Kidney (tissue), 13 donors: ENCODE measurements at regions not wholly inside any gene's neighbourhood (a gene's known extent, or its start where the extent isn't known, plus 50 kb on each side); places are given as distances from the start of the nearest gene placed in this dataset.

Experiments used
- DNase-seq, 5 donors: peaks; one replicate each; pipeline ENCODE4 v3.0.0-alpha.2; 2013 to 2020
- FAIRE-seq: peaks from 2 replicates; lab custom pipeline; 2012; peaks lifted over from hg19 to GRCh38; lab: Jason Lieb, UNC
- H3K27ac ChIP-seq, 2 donors: one replicate each; pipeline ENCODE4 v1.7.0; 2013; ENCODE audit warnings: low read depth in 2 of 2, low read length in 2 of 2, inconsistent platforms in 1 of 2
- H3K27me3 ChIP-seq: one replicate; pipeline ENCODE4 v1.7.1; 2013; ENCODE audit warnings: low read length, inconsistent platforms; ENCODE audit not compliant: control insufficient read depth, insufficient read depth
- H3K36me3 ChIP-seq, 3 donors: one replicate each; pipeline versions ENCODE4 v1.7.0 to v1.7.1; 2013; ENCODE audit warnings: low read length in 3 of 3, control low read depth in 1 of 3, inconsistent platforms in 1 of 3; ENCODE audit not compliant: insufficient read depth in 3 of 3, control insufficient read depth in 2 of 3
- H3K4me1 ChIP-seq, 3 donors: one replicate each; pipeline versions ENCODE4 v1.7.0 to v1.7.1; 2013; ENCODE audit warnings: low read length in 3 of 3, inconsistent platforms in 1 of 3, low read depth in 1 of 3; ENCODE audit not compliant: control insufficient read depth in 2 of 3, insufficient read depth in 2 of 3
- H3K4me3 ChIP-seq, 3 donors: one replicate each; pipeline versions ENCODE4 v1.7.0 to v1.8.1; 2013; ENCODE audit warnings: low read length in 3 of 3, control low read depth in 1 of 3, inconsistent platforms in 1 of 3
- H3K9ac ChIP-seq, 3 donors: one replicate each; pipeline versions ENCODE4 v1.7.0 to v1.7.1; 2013; ENCODE audit warnings: low read length in 3 of 3, control low read depth in 1 of 3, inconsistent platforms in 1 of 3
- H3K9me3 ChIP-seq, 3 donors: one replicate each; pipeline versions ENCODE4 v1.7.0 to v1.7.1; 2013; ENCODE audit warnings: low read length in 3 of 3, control low read depth in 1 of 3, inconsistent platforms in 1 of 3; ENCODE audit not compliant: control insufficient read depth in 2 of 3, insufficient read depth in 1 of 3
- intact Hi-C: fragments of 100-400 bp; cut with DNase I; formaldehyde crosslinking; loops from one replicate; pipeline ENCODE4 v1.11.1; 2022
- TF ChIP-seq, protein P1 (sequence below): IDR thresholded peaks from 3 replicates; pipeline ENCODE4 v1.5.1; 2012; ENCODE audit warnings: mild to moderate bottlenecking, moderate library complexity, borderline replicate concordance; ENCODE audit not compliant: insufficient read depth; ENCODE audit errors: extremely low read depth
- donor health status: control.
- donor health status: control.
- donor health status: control.
- donor health status: control.
- donor health status: control.
- donor health status: DM: yes; HTN: yes; CAD: no.
- donor health status: Normal renal cell carcinoma (clear cell type).

DNA sequence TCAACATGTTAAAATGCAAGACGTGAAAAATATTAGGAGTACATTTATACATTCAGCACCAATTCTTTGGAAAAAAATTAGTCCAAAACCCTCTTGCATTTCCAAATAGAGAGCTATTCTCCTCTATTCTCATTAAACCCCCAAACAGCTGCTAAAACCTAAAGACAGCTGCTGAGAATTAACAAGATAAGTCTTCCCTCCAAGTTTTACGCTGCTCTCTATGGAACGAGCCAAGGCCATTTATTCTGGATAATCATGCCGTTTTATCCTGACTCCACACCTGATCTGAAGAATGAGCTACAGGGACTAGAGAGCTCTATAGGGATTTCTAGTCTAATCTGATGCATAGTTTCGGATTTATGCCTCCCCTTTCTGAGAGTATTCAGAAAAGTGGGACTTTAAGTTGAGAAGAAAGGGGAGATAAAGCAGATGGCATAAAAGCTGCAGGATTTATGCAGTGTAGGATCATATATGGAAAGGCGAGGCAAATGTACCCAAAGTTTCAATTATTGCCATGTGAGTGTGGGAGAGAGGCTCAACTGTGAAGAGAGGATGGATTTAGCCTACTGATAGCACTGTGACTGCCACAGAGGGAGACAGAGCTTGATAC, 64.7 kb upstream of the HS3ST5 start:
- no peak overlapping the region for H3K27ac ChIP-seq
- intact Hi-C loops, result no loop called here

DNA sequence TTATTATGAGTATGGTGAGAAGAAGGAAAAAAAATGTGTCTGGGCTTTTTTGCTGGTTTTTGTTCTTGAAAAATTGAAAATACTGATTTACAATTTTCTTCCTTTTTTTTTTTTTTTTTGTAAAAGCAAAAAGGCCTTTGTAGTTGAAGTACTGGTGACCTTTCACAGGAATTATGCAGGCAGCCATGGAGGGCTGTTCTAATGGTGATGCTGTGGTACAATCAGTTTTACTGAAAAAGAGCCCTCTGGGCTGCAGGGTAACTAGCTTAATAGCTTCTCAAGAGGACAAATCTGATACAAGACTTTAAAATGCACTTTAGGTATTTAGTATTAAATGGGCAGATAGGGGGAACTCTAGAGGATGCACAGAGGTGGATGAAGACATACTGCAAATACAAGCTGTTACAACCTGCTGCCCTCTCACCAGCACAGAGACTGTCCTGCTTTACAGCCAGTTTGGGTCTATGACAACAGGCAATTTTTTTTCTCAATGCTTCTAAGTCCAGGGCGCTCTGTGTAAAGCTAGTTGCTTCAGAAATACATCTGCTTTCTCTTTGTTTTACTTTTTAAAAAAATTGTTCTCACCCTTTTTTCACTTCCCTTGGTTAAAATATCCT, 61.6 kb upstream of the HS3ST5 start:
- intact Hi-C loops, result no loop called here
- no peak for DNase-seq
- FAIRE-seq, result no peak

More for the DNA sequence above, 64.7 kb upstream of the HS3ST5 start:
- DNase-seq (no peak), FAIRE-seq (no peak)
- Histone ChIP-seq H3K4me1 (no peaks in the 10 kb centered on the region), H3K36me3 (no peaks in the 10 kb centered on the region), H3K4me3 (no peak overlapping the region), H3K9me3 (no peaks in the 10 kb centered on the region), H3K9ac (no peak overlapping the region), H3K27me3 (no peaks in the 10 kb centered on the region)
- TF ChIP-seq, protein P1, sequence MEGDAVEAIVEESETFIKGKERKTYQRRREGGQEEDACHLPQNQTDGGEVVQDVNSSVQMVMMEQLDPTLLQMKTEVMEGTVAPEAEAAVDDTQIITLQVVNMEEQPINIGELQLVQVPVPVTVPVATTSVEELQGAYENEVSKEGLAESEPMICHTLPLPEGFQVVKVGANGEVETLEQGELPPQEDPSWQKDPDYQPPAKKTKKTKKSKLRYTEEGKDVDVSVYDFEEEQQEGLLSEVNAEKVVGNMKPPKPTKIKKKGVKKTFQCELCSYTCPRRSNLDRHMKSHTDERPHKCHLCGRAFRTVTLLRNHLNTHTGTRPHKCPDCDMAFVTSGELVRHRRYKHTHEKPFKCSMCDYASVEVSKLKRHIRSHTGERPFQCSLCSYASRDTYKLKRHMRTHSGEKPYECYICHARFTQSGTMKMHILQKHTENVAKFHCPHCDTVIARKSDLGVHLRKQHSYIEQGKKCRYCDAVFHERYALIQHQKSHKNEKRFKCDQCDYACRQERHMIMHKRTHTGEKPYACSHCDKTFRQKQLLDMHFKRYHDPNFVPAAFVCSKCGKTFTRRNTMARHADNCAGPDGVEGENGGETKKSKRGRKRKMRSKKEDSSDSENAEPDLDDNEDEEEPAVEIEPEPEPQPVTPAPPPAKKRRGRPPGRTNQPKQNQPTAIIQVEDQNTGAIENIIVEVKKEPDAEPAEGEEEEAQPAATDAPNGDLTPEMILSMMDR, result no peak

DNA sequence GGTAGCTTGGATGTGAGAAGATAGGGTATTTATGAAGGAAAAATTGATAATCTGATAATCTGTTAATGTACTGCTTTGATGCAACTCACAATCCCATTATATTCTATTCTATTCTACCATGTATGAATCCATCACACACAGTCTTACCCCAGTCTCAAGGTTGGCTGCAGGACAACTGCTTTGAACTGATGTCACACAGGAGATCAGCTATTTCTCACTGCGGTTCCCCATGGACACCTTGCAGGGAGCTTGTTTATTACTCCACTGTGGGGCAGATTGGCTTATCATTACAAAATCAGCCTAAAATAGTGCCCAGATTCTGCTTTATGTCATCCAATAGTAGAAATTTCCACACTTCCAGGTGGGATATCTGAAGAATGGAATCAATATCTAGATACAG, 61.0 kb upstream of the HS3ST5 start:
- intact Hi-C loops, result no loop called here
- H3K9ac ChIP-seq, result no peak overlapping the region
- no peaks in the 10 kb centered on the region for H3K4me1 ChIP-seq
- H3K9me3 ChIP-seq, result no peaks in the 10 kb centered on the region
- TF ChIP-seq, protein P1, result no peak
- H3K27me3 ChIP-seq, result no peaks in the 10 kb centered on the region
- FAIRE-seq, result no peak
- DNase-seq, result no peak
- H3K36me3 ChIP-seq, result no peaks in the 10 kb centered on the region
- no peak overlapping the region for H3K4me3 ChIP-seq
- H3K27ac ChIP-seq, result no peak overlapping the region

More for the DNA sequence above, 61.6 kb upstream of the HS3ST5 start:
- H3K4me3 ChIP-seq, result no peak overlapping the region
- H3K4me1 ChIP-seq, result no peaks in the 10 kb centered on the region
- H3K9ac ChIP-seq, result no peak overlapping the region
- TF ChIP-seq, protein P1, result no peak
- H3K27me3 ChIP-seq, result no peaks in the 10 kb centered on the region
- H3K36me3 ChIP-seq, result no peaks in the 10 kb centered on the region
- no peak overlapping the region for H3K27ac ChIP-seq
- no peaks in the 10 kb centered on the region for H3K9me3 ChIP-seq
